ENCODE measurements at regions not wholly inside any gene's neighbourhood (a gene's known extent, or its start where the extent isn't known, plus 50 kb on each side); places are given as distances from the start of the nearest gene placed in this dataset.
A peak's percentile ranks its signal among the peaks of the same experiment; 100 is the strongest.

- H3K9me3 ChIP-seq: peaks cover 0 to 29% (median 20%) of the 10 kb centered on the region in 4 donors
- no peaks in the 10 kb centered on the region for H3K36me3 ChIP-seq
- no peaks in the 10 kb centered on the region for H3K27me3 ChIP-seq
- ATAC-seq (ENCODE audit: low FRiP score in 2 of 2) (no peak), DNase-seq (peak; percentile 17 to 39)
- H3K27ac ChIP-seq: no peak overlapping the region
- 58 to 70% methylated on average over 3 to 8 of the region's 8 CpGs for WGBS, 2 donors
- no peaks in the 10 kb centered on the region for H3K4me1 ChIP-seq
- TF ChIP-seq EP300 (IDR thresholded peaks at IDR 0.05) (no peak), CTCF (IDR thresholded peaks at IDR 0.05) (no peak), POLR2AphosphoS5 (IDR thresholded peaks at IDR 0.05) (no peak), POLR2A (IDR thresholded peaks at IDR 0.05) (no peak)
- no peak overlapping the region for H3K4me3 ChIP-seq
Measured at GRCh38 chr1:30477588-30477987, 245.8 kb downstream of the MATN1 start.

GRCh38 chr1:30476911-30477459, 246.4 kb downstream of the MATN1 start:
- peaks cover 0 to 23% (median 14%) of the 10 kb centered on the region in 4 donors for H3K9me3 ChIP-seq
- H3K4me1 ChIP-seq: no peaks in the 10 kb centered on the region
- ATAC-seq (ENCODE audit: low FRiP score in 2 of 2): no peak
- H3K27ac ChIP-seq: no peak overlapping the region
- WGBS, 2 donors: 78 to 92% methylated on average over 4 to 8 of the region's 8 CpGs
- no peaks in the 10 kb centered on the region for H3K27me3 ChIP-seq
- DNase-seq: peak in 1 of 2 donors; percentile 14
- no peak for TF ChIP-seq POLR2A (IDR thresholded peaks at IDR 0.05)
- TF ChIP-seq CTCF (IDR thresholded peaks at IDR 0.05): no peak
- TF ChIP-seq POLR2AphosphoS5 (IDR thresholded peaks at IDR 0.05): no peak
- no peak for TF ChIP-seq EP300 (IDR thresholded peaks at IDR 0.05)
- no peaks in the 10 kb centered on the region for H3K36me3 ChIP-seq
- no peak overlapping the region for H3K4me3 ChIP-seq

- ATAC-seq (ENCODE audit: low FRiP score in 2 of 2): no peak
- H3K4me3 ChIP-seq: no peak overlapping the region
- no peaks in the 10 kb centered on the region for H3K4me1 ChIP-seq
- H3K27ac ChIP-seq: no peak overlapping the region
- H3K9me3 ChIP-seq: peaks cover 0 to 18% (median 9%) of the 10 kb centered on the region in 4 donors
- DNase-seq: peak in 1 of 2 donors; percentile 14
- H3K27me3 ChIP-seq: no peaks in the 10 kb centered on the region
- no peaks in the 10 kb centered on the region for H3K36me3 ChIP-seq
- 53 to 62% methylated on average over 6 of the region's 6 CpGs for WGBS, 2 donors
- TF ChIP-seq EP300 (IDR thresholded peaks at IDR 0.05) (no peak), POLR2AphosphoS5 (IDR thresholded peaks at IDR 0.05) (no peak)
Measured at GRCh38 chr1:30476476-30476875, 246.9 kb downstream of the MATN1 start.

- H3K36me3 ChIP-seq: no peaks in the 10 kb centered on the region
- no peaks in the 10 kb centered on the region for H3K27me3 ChIP-seq
- 65% methylated on average over 6 of the region's 6 CpGs for WGBS, 2 donors
- no peak for DNase-seq
- no peak for TF ChIP-seq POLR2A (IDR thresholded peaks at IDR 0.05)
- no peak for TF ChIP-seq CTCF (IDR thresholded peaks at IDR 0.05)
- no peak for TF ChIP-seq EP300 (IDR thresholded peaks at IDR 0.05)
- TF ChIP-seq POLR2AphosphoS5 (IDR thresholded peaks at IDR 0.05): no peak
- H3K9me3 ChIP-seq: peaks cover 0 to 13% (median 5%) of the 10 kb centered on the region in 4 donors
- ATAC-seq (ENCODE audit: low FRiP score in 2 of 2): no peak
- no peak overlapping the region for H3K27ac ChIP-seq
- H3K4me1 ChIP-seq: no peaks in the 10 kb centered on the region
- H3K4me3 ChIP-seq: no peak overlapping the region
Measured at GRCh38 chr1:30475966-30476365, 247.4 kb downstream of the MATN1 start.

- WGBS, 2 donors: 87 to 89% methylated on average over 9 of the region's 9 CpGs
- DNase-seq: no peak
- no peaks in the 10 kb centered on the region for H3K27me3 ChIP-seq
- H3K36me3 ChIP-seq: no peaks in the 10 kb centered on the region
- ATAC-seq (ENCODE audit: low FRiP score in 2 of 2): no peak
- no peak overlapping the region for H3K27ac ChIP-seq
- no peak for TF ChIP-seq POLR2AphosphoS5 (IDR thresholded peaks at IDR 0.05)
- TF ChIP-seq POLR2A (IDR thresholded peaks at IDR 0.05): no peak
- no peak for TF ChIP-seq CTCF (IDR thresholded peaks at IDR 0.05)
- no peak for TF ChIP-seq EP300 (IDR thresholded peaks at IDR 0.05)
- H3K9me3 ChIP-seq: peaks cover 0 to 6% (median 3%) of the 10 kb centered on the region in 4 donors
- H3K4me3 ChIP-seq: no peak overlapping the region
- no peaks in the 10 kb centered on the region for H3K4me1 ChIP-seq
Measured at GRCh38 chr1:30475201-30475600, 248.2 kb downstream of the MATN1 start.

Measured in upper lobe of left lung (tissue), 6 donors.